GM18858 (cell line): ENCODE measurements at regions not wholly inside any gene's neighbourhood (a gene's known extent, or its start where the extent isn't known, plus 50 kb on each side); places are given as distances from the start of the nearest gene placed in this dataset.
"Not testable (repeated sequence)": the region's sequence is repeated elsewhere in the genome, so short reads cannot be mapped to it uniquely, and the experiment has no call there.

Experiments used
- ATAC-seq: cut with Tn5 transposase; IDR thresholded peaks from one replicate; pipeline ENCODE4 v1.9.1; 2021; ENCODE audit not compliant: unreplicated experiment

DNA sequence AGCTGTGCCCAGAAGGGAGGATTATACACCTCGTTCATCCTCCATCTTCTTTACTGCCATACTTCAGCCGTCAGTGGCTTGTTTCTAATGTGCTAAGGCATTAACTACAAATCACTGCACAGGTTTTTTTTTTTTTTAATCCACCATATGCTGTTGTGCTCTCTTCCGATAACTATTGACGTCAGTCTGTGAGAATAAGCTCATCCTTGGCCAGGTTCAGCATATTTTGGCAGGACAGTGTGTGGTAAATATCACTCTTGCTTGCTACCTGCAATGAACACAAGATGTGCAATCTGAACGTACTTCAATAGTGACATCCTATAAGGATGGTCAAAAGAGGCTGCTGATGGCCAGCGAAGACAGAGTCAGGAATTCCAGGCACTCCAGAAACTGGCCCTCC is 2030.7 kb upstream of the PCDH20 start:
- ATAC-seq, result no peak

DNA sequence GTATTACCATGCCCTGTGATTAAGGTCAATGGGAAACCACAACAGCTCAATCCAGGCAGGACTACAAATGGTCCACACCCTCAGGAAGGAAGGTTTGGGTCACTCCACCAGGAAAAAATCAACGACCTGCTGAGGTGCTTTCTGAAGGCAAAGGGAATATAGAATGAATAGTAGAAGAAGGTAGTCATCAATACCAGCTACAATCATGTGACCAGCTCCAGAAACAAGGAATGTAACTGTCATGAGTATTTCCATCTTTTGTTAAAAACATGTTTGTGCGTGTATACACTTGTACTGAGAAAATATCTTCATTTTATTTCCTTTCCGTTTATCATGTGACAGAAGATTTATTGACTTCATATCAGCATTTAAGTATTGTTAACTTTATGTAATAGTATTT is 2028.6 kb upstream of the PCDH20 start:
- ATAC-seq, result not testable (repeated sequence)

DNA sequence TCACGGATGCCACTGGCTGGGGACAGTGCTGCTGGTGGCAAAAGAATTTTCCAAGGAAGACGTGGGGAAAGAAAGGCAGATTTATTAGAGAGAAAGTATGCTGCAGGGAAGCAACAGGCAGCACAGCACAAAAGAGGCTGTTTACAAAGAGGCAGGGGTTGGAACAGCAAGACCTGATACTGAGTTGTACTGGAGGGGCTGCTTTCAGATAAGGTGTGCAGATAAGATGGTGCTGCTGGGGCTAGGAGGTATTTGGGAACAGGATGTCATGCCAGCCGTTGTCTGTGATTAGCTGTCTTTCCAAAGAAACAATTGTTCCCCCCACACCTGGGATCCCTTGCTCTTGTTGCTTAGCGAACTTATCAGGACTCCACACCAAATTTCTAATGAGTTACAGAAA is 2023.3 kb upstream of the PCDH20 start:
- no peak for ATAC-seq

GRCh38 chr13:63436325-63436668 is 2020.6 kb upstream of the PCDH20 start:
- no peak for ATAC-seq

DNA sequence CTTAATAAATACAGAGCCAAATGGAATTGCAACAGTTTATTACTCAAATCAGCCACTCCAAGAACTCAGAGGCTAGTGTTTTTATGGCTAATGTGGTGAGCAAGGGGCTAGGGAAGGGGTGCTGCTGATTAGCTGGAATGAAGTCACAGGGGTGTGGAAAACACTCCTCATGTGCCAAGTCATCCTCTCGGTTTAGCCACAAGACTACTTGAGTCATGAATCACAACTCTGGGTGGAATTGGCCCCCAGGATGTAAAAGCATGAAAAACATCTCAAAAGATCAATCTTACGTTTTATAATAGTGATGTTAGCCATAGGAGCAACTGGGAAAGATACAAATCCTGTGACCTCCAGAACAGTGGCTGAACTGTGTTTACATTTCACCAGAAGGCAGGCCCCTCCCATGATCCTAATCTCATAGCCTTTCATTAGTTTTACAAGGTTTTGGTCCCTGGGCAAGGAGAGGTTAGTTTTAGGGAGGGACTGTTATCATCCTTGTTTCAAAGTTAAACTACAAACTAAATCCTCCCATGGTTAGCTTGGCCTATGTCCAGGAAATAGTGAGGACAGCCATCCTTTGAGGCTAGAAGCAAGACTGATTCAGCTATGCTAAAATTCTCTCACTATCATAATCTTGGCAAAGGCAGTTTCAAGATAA is 2020.1 kb upstream of the PCDH20 start:
- no peak for ATAC-seq

GRCh38 chr13:63433546-63434150 is 2018.0 kb upstream of the PCDH20 start:
- ATAC-seq, result no peak

GRCh38 chr13:63427170-63427569 is 2011.5 kb upstream of the PCDH20 start:
- no peak for ATAC-seq

DNA sequence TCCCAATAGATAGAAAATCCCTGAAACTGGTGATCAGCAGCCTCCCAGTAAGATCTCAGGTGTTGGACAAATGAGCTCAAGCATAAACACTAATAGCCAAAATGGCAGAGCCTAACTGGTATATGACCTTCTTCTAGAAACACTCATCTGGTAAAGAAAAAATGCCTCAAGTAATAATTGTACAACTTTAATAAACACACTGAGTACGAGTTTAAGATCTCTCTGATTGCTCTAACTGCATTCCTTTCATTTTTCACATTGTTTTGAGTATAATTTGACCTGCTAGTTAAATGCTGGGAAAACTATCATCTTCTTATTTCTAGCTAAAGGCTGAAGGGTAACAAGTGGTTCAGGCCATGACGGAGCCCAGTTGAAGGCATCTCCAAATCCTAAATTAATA is 2009.5 kb upstream of the PCDH20 start:
- no peak for ATAC-seq

- ATAC-seq, result no peak
Observed at GRCh38 chr13:63421123-63421522, 2005.5 kb upstream of the PCDH20 start.

DNA sequence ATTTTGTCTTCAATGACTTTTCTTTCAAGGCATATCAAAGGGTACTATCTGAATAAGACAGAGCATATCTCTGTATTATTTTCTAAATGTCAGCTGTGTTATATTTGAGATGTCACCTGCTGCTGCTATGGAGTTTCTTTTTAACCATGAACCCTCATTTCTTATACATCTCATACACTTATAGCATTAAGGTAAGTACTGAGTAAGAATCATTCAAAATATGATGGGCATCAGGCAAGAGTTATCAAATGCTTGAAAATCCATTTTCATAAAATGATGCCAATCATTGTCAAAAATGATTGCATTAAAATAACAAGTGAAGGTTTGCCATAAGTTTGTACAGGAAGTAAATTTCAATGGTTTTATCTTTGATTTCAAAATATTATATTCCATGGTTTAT is 2005.0 kb upstream of the PCDH20 start:
- ATAC-seq, result no peak

DNA sequence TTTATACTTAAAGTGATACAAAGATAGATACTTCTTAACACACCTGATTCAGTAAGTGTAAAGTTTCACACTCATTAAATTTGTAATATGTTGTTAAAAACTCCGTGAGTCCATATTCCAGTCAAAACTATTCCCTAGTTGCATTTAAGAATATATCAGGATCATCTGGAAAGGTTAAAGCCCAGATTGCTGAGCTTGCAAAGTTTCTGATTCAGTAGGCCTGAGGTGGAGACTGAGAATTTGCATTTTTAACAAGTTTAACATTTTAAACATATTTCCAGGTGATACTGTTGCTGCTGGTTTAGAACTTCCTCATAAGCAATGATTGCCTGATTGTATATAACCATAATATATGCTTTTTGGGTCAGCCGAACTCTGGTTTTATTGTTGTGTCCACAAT is 1998.6 kb upstream of the PCDH20 start:
- no peak for ATAC-seq

DNA sequence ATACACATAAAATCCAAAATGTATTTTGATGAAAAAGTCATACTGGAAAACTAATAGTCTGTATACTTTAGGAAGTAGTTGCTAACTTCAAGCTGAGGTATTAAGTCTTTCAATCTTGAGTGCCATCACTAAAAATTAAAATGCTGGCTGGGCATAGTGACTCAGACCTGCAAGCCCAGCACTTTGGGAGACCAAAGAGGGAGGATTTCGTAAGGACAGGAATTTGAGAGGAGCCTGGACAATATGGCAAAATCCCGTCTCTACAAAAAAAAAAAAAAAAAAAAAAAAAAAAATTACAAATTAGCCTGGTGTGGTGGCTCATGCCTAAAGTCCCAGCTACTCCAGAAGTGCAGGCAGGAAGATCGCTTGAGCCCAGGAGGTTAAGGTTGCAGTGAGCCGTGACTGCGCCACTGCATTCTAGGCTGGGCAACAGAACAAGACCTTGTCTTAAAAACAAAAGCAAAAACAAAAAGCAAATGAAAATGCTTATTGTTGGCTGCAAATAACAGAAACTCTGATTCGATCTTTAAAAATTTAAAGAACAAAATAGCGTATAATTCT is 1994.2 kb upstream of the PCDH20 start:
- no peak for ATAC-seq

DNA sequence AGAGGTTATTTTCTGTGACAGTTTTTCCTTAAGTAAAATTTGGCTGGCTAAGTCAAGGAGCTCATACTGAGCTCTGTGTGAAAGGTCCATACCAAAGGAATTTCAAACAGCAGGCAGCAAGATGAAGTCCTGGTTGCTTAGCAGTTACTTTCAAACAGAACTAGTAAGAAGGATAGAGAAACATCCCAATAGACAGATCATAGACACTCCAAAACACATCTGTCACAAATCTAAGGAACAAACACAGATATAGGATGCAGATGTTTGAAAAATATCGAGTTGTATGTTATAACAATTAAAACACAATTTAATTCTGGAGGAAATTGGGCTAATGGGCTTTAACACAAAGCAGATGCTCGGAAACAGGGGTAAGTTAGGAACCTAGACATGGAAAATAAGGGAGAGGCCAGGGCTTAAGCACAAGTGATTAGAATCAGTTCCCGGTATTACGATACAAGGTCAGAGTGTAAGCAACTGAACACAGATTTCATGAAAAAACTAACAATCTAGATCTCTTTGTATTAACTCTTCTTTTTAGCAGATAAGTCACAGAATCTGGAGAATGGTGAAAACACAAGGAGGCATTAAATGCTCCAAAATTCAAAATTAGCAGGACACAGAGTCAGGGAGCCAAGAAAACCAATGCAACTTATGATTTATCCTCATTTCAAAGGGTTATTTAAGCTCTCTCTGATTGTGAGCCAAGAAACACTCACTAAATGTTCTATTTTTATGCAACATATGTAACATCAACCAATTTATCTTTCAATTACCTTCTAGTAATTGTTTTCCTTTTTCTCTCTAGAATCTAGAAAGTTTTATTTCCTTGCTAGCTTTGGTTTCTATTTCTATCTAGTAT is 1992.9 kb upstream of the PCDH20 start:
- ATAC-seq, result no peak

GRCh38 chr13:63403733-63404132 is 1988.1 kb upstream of the PCDH20 start:
- ATAC-seq, result no peak

DNA sequence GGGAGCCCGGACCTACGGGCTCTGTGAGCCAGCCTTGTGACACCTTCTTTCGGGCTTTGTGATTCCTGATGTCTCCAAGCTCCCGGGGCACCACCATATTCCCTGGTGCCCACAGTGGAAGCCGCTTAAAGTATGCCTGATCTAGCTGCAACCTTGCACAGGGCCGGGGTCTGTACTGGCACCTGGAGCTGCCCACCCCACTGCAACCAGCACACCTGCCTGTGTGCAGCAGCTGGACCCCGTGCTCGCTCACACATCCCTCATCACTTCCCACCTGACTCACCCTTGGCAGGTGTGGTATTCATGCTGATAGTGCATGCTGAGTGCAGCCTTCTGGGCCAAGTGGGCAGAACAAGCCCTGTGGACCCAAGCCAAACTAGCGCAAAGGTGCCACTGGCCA is 1981.1 kb upstream of the PCDH20 start:
- no peak for ATAC-seq

- ATAC-seq, result no peak
Observed at GRCh38 chr13:63393112-63393511, 1977.5 kb upstream of the PCDH20 start.

DNA sequence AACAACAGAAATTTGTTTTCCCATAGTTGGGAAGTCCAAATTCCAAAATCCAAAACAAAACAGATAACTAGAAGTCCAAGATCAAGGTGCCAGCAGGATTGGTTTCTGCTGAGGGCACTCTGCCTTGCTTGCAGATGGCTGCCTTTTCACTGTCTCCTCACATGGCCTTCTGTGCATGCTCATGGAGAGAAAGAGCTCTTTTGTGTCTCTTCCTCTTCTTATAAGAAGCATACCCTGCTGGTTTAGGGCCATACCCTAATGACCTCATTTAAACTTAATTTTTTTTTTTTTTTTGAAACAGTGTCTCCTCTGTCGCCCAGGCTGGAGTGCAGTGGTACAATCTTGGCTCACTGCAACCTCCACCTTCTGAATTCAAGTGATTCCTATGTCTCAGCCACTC is 1974.1 kb upstream of the PCDH20 start:
- no peak for ATAC-seq

DNA sequence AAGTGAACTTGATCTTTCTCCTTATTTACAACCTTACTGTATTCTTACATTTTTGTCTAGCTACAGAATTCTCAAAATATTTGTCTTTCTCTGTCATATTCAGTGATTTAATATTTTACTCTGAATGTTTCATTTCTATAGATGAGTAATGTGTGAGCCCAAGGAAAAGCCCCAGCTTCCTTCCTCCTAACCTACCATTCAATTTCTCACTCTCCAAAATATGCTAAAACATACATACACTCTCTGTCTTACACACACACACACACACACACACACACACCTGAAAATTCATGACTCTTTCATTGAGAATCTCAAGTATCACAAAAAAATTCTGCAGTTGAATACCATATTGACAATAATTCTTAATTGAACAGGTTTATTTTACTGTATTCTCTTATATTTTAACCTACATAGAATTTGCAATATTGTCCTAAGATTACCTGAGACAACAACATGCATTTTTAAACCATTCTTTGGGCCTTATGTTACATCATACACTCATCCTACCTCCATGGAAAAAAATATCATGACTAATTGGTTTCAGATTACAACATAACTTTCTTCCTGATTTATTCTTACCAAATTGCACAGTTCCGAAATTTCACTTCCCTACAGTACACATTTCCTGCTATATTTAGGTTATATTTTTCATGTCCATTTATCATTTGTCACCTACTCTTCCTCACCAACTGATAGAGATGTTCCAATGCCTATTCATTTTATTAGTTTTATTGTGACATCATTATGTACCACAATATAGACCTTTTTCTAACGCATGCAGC is 1965.6 kb upstream of the PCDH20 start:
- ATAC-seq, result no peak

DNA sequence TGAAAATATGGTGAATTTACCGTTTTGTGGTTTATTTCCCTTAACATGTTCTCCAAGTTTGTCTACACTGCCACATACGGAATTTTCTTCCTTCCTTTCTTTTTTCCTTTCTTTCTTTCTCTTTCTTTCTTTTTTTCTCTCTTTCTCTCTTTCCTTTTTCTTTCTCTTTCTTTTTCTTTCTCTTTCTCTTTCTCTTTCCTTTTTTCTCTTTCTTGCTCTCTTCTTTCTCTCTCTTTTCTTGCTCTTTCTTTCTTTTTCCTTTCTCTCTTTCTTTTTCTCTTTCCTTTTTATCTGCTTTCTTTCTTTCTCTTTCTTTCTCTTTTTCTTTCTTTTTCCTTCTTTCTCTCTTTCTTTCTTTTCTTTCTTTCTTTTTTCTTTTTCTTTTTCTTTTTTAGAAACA is 1962.3 kb upstream of the PCDH20 start:
- no peak for ATAC-seq

DNA sequence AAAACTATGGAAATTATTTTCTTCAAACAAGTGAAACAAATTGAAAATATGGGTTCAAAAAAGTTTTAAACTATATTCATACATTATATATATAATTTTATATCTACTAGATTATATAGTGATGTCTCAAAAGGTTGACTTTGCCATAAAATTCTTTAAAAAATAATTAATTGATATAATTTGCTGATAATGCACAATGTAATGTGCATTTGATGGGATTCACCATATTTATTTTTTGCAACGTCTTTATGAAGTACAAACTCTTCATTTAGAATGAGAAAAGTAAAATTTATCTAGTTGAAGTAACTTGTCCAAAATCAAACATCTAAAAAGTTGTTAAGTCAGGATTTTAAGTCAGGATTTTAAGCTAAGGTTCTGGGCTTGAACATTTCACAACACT is 1954.5 kb upstream of the PCDH20 start:
- ATAC-seq, result no peak

DNA sequence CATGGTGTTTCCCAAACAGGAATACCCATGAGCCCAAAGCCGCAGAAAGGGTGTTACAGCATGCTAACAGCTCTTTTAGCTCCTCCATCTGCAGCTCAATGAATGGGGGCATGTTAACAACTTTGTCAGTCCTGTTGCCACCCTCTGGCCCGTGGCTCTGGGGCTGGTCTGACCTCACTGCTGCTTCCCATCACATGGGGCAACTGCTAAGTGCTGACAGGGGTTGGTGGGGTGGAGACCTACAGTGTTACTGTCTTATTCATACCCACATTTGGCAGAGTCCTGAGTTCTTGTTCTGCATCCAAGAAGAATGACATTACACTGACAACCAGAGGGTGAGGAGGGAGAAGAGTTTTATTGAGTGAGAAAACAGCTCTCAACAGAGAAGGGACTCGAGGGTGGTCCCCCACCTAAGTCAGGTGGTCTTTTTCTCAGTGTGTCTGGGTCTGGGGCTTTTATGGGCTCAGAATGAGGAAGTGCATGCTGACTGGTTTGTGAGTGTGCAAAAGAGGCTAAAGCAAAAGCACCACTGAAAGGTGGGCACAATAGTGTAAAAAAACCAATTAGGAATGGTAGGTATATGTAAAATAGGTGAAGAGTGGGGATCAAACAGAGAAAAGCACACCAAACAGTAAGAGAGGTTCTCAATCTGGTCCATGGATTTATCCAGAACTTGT is 1952.0 kb upstream of the PCDH20 start:
- ATAC-seq, result no peak
